CD4-positive, alpha-beta T cell treated with Interleukin-1 beta for 1 hour (primary cell): ENCODE measurements at regions not wholly inside any gene's neighbourhood (a gene's known extent, or its start where the extent isn't known, plus 50 kb on each side); places are given as distances from the start of the nearest gene placed in this dataset.
"Not testable (repeated sequence)": the region's sequence is repeated elsewhere in the genome, so short reads cannot be mapped to it uniquely, and the experiment has no call there.

Experiments used
- DNase-seq, 2 donors: peaks; one replicate each; pipeline ENCODE4 v3.0.0-alpha.2; 2020 to 2022

- DNase-seq = peak in 1 of 2 donors; percentile 26
Measured at GRCh38 chr9:31323726-31324444, 1060.6 kb upstream of the ACO1 start.

GRCh38 chr9:31325778-31326177 is 1058.7 kb upstream of the ACO1 start:
- no peak for DNase-seq

- DNase-seq = not testable (repeated sequence)
Measured at GRCh38 chr9:31326883-31327282, 1057.6 kb upstream of the ACO1 start.

DNA sequence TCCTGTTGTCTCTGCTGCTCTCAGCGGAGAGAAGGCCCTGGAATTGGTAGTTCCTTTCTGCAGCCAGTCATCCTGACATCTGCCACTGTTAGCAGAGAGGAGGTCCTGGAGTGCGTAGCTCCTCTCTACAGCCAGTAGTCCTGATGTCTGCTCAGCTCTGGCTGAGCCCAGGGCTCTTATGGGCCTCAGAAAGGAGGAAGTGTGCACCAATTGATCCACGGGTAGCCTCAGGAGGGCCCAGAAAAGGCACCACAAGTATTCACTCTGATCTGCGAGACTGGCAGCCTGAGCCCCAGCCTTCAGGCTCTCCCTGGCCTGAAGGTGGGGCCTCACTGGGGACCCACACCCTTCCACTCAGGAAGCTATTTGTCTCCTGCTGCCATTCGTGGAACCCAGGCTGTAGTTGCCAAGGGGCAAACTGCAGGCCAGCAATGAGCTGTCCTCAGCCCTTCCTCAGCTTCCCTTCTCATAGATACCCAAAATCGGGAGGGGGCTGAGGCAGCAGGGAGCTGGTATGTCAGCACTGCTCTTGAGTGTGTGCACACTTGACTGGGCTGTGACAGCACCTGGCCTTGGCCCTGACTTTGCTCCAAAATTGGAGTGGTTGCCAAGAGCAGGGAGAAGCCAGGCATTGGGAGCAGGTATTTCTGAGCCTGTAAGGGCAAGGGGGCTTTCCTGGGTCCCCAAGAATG is 1049.5 kb upstream of the ACO1 start:
- DNase-seq = no peak

DNA sequence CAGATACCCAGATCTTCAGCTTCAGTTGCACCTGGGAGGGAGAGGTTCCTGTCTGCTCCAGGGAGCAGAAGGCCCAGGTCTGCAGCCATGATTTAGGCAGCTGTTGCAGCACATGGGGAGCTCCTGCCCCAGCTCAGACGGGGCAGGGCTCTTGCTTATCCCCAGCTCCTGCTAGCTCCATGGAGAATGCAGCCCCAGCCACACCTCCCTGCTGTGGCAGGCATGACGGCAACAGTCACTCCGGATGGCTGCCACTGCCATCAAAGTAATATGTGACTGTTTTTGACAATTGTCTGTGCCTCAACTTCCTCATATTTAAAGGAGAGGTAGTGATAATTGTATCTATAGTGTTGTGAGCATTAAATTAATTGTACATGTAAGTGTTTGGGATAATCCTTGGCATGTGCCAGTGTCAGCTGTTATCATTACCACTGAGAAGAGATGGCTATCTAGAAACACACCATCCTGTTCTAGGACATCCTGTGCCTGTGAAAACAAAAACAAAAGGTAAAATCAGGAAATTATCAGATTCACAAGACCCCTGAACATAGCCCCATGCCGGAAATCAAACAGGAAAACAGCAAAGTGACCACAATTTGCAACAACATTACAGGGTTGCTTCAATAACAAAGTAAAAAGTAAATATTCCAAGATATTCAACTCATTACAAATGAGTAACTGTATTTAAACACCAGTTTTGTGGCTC is 1048.8 kb upstream of the ACO1 start:
- peak in 1 of 2 donors; percentile 17 for DNase-seq

GRCh38 chr9:31336386-31336785 is 1048.1 kb upstream of the ACO1 start:
- no peak for DNase-seq

DNA sequence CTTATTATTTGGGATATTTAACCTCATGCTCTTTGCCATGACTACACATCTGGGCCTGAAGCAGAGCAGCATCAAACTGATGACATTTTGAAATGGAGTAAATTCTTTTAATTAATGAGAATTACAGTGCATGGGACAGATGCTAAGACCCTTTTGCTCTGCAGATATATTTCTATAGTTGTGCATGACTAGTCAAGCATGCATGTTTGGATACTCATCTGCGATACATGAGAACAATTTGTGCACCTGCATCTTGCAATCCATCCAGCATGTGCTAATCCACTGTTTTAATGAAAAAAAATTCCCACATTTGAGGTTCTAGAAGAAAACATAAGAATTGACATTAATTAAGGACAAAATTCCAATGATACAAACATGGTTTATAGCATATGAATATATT is 1047.6 kb upstream of the ACO1 start:
- no peak for DNase-seq

GRCh38 chr9:31347082-31347617 is 1037.3 kb upstream of the ACO1 start:
- DNase-seq = peak; percentile 30 to 77

- DNase-seq = no peak
Measured at GRCh38 chr9:31355159-31355882, 1029.1 kb upstream of the ACO1 start.

DNA sequence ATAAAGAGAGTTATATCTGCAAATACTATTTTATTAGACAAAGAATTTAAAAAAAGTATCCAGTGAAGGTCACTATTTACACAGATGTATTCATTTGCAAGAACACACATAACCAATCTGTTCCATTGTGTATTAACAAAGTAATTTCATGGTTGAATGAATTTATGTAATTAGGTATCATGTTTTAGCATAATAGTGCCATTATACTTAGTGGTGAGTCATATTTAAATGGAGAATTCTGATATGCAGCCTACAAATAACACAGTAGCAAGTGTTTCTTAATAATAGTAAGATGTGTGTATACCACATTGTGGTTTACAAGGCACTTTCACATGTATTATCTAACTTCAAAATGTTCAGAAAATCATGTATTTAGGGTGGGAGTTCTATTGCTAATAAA is 1028.5 kb upstream of the ACO1 start:
- no peak for DNase-seq

GRCh38 chr9:31359071-31359470 is 1025.4 kb upstream of the ACO1 start:
- no peak for DNase-seq

DNA sequence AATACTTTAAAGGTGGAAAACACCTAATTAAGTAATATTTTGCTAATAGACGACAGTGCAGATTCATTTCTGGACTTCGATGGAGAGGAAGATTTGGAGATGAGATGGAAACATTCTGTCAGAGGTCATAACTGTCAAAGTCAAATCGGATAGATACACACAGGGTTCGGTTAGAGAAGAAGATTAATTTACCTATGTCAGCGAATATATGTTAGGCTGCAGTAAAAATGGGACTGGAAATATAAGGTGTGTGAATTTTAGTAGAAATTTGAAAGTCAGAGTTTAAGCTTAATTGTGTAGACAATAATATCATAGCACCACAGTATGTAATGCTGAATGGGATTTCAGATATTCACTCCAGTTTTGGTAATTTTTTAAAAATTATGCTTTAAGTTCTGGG is 1020.3 kb upstream of the ACO1 start:
- no peak for DNase-seq

- no peak for DNase-seq
Measured at GRCh38 chr9:31372799-31373587, 1011.5 kb upstream of the ACO1 start.

DNA sequence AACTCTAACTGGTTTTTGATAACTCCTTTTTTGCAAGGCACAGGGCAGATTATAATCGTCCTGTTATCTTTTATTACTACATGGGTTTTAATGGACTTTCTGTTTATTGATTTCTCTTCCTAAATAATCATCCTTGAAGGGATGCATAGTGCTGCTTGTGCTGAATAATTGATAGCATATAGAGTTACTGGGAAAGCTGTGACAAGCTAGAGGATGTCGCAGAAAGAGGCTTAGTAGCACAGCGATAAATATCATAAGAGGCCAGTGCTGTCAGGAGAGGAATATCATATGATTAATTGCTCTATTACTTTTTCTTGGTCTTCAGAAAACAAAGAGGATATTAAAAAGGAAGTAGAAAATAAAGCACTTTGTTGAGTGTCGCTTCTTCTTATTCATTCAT is 1007.1 kb upstream of the ACO1 start:
- no peak for DNase-seq

- no peak for DNase-seq
Measured at GRCh38 chr9:31388660-31389059, 995.8 kb upstream of the ACO1 start.

GRCh38 chr9:31389075-31389474 is 995.4 kb upstream of the ACO1 start:
- DNase-seq = no peak

DNA sequence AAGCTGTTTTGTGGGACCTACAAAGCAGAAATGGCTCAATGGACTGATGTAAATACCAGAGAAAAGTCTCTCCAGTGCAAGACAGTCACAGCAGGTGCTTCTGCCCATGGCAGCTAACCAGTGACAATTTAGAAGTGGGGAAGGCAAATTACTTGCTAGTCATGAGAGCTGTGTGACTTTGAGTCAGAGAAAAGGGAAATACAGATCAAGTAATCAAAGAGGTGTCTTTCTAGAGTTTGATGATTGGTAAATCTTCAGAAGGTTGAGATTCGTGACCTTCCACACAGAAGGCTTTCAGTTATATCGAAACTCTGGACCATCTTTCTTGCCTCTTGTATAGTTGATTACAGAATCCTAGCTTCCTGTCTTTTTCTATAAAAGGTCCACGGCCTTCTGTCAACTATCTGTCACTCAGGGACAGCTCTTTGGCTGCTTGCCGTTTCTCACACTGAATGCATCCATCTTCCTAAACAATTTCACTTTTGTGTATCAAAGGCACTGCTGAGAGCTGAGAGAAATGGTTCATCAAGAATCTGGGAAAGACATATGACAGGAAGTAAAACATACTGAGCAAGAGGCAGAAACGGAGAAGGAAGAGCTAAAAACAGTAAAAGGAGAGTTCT is 993.9 kb upstream of the ACO1 start:
- no peak for DNase-seq

- DNase-seq = no peak
Measured at GRCh38 chr9:31393240-31393639, 991.2 kb upstream of the ACO1 start.

DNA sequence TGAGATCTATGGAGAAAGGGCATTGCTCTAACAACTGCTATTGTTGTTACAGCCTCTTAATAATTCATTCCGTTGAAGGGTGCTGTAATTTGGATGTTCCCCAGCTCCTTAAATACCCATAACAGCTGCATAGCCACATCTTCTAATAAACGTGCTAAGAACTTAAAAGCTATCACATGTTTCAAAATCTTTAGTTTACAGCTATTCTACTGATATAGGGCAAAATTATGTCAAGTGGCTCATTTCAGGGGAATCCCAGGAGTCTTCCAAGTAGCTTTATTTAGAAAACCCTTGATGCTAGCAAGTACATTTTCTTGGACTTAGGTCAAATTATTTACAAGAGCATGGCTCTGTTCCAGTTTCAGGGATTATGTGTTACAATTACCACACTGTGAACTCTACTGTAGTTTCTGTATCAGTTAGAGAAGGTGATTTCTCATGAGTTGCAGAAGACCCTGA is 990.4 kb upstream of the ACO1 start:
- DNase-seq = no peak

DNA sequence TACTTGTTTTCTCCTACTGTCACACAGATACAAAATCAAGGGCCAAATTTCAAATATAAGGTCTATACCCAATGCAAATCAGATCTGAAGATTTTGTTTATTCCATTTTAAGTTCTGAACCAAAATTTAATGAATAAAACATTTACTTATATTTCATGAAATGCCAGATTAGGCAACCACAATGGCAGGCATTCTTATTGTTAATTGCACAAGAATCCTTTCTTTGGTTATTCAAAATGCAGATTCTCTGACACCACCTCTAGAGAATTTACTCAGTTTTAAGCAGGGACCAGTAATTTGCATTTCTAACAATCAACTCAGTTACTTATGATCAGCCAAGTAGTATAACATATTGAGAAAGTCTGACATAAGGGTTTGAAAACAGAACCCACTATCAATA is 972.4 kb upstream of the ACO1 start:
- DNase-seq = no peak

- no peak for DNase-seq
Measured at GRCh38 chr9:31415164-31415563, 969.3 kb upstream of the ACO1 start.

- DNase-seq = no peak
Measured at GRCh38 chr9:31418419-31418818, 966.0 kb upstream of the ACO1 start.
